Trophoblast cell (in vitro differentiated cells and primary cell): ENCODE measurements at regions not wholly inside any gene's neighbourhood (a gene's known extent, or its start where the extent isn't known, plus 50 kb on each side); places are given as distances from the start of the nearest gene placed in this dataset.

ENCODE experiments used
- DNase-seq, 2 donors: peaks; one replicate each; pipeline ENCODE4 v3.0.0-alpha.2; 2016
- H2AFZ ChIP-seq: 2 replicates; pipeline ENCODE4 v1.6.1; 2013; ENCODE audit warnings: low read length, moderate library complexity, mild to moderate bottlenecking; ENCODE audit not compliant: insufficient read depth, poor library complexity
- H2AK5ac ChIP-seq: 2 replicates; pipeline ENCODE4 v1.6.1; 2013; ENCODE audit warnings: mild to moderate bottlenecking, low read length
- H2BK120ac ChIP-seq: 2 replicates; pipeline ENCODE4 v1.6.1; 2013; ENCODE audit warnings: low read length, mild to moderate bottlenecking, moderate library complexity; ENCODE audit not compliant: insufficient read depth, poor library complexity
- H2BK12ac ChIP-seq: 2 replicates; pipeline ENCODE4 v1.6.1; 2013; ENCODE audit warnings: mild to moderate bottlenecking, low read length, moderate library complexity
- H2BK5ac ChIP-seq: 2 replicates; pipeline ENCODE4 v1.6.1; 2013; ENCODE audit warnings: low read length, low read depth, moderate library complexity, mild to moderate bottlenecking; ENCODE audit not compliant: poor library complexity
- H3K14ac ChIP-seq: 2 replicates; pipeline ENCODE4 v1.6.1; 2013; ENCODE audit warnings: mild to moderate bottlenecking, low read length
- H3K18ac ChIP-seq: 2 replicates; pipeline ENCODE4 v1.6.1; 2013; ENCODE audit warnings: mild to moderate bottlenecking, low read length
- H3K23ac ChIP-seq: 2 replicates; pipeline ENCODE4 v1.6.1; 2013; ENCODE audit warnings: low read length
- H3K27ac ChIP-seq: 2 replicates; pipeline ENCODE4 v1.5.1; 2013; ENCODE audit warnings: low read depth, mild to moderate bottlenecking, inconsistent platforms, low read length, moderate library complexity
- H3K27me3 ChIP-seq: 2 replicates; pipeline ENCODE4 v1.6.1; 2013; ENCODE audit warnings: inconsistent platforms, mild to moderate bottlenecking, low read length, moderate library complexity; ENCODE audit not compliant: insufficient read depth
- H3K36me3 ChIP-seq, 2 experiments: 1 replicate in 1 of 2; 2 replicates in 1 of 2; pipeline ENCODE4 v1.6.1; 2013; ENCODE audit warnings: low read length in 2 of 2, mild to moderate bottlenecking in 2 of 2, moderate library complexity in 1 of 2; ENCODE audit not compliant: insufficient read depth in 2 of 2, control insufficient read depth in 1 of 2
- H3K4ac ChIP-seq: 2 replicates; pipeline ENCODE4 v1.6.1; 2013; ENCODE audit warnings: low read depth, mild to moderate bottlenecking, low read length, moderate library complexity
- H3K4me1 ChIP-seq, 2 experiments: 1 replicate in 1 of 2; 2 replicates in 1 of 2; pipeline ENCODE4 v1.6.1; 2013; ENCODE audit warnings: low read length in 2 of 2, mild to moderate bottlenecking in 2 of 2, moderate library complexity in 1 of 2; ENCODE audit not compliant: insufficient read depth in 2 of 2, control insufficient read depth in 1 of 2
- H3K4me2 ChIP-seq: 2 replicates; pipeline ENCODE4 v1.6.1; 2013; ENCODE audit warnings: inconsistent platforms, mild to moderate bottlenecking, low read length, moderate library complexity
- H3K4me3 ChIP-seq: 2 replicates; pipeline ENCODE4 v1.5.1; 2013; ENCODE audit warnings: mild to moderate bottlenecking, low read depth, low read length, inconsistent platforms
- H3K79me1 ChIP-seq: one replicate; pipeline ENCODE4 v1.6.1; 2013; ENCODE audit warnings: low read length
- H3K79me2 ChIP-seq: 2 replicates; pipeline ENCODE4 v1.6.1; 2013; ENCODE audit warnings: low read length, mild to moderate bottlenecking; ENCODE audit not compliant: control insufficient read depth, insufficient read depth, poor library complexity
- H3K9ac ChIP-seq: 2 replicates; pipeline ENCODE4 v1.6.1; 2013; ENCODE audit warnings: mild to moderate bottlenecking, low read length
- H3K9me3 ChIP-seq: 2 replicates; pipeline ENCODE4 v1.6.1; 2013; ENCODE audit warnings: low read depth, mild to moderate bottlenecking, control low read depth, inconsistent platforms, low read length; ENCODE audit not compliant: insufficient read depth
- H4K12ac ChIP-seq: 2 replicates; pipeline ENCODE4 v1.6.1; 2013; ENCODE audit warnings: low read depth, mild to moderate bottlenecking, low read length, moderate library complexity
- H4K8ac ChIP-seq: 2 replicates; pipeline ENCODE4 v1.6.1; 2013; ENCODE audit warnings: low read depth, mild to moderate bottlenecking, low read length, moderate library complexity
- H4K91ac ChIP-seq: one replicate; pipeline ENCODE4 v1.6.1; 2013; ENCODE audit warnings: low read depth, mild to moderate bottlenecking, low read length, moderate library complexity
- WGBS: extraction: QIAGEN DNeasy Blood & Tissue Kit; methylation state at CpG from one replicate; pipeline ENCODE4 v1.1.7; 2013; ENCODE audit warnings: missing lambda C conversion rate; ENCODE audit not compliant: insufficient read length, insufficient coverage; ENCODE audit errors: extremely low coverage; 5-methylcytosine and 5-hydroxymethylcytosine counted together

DNA sequence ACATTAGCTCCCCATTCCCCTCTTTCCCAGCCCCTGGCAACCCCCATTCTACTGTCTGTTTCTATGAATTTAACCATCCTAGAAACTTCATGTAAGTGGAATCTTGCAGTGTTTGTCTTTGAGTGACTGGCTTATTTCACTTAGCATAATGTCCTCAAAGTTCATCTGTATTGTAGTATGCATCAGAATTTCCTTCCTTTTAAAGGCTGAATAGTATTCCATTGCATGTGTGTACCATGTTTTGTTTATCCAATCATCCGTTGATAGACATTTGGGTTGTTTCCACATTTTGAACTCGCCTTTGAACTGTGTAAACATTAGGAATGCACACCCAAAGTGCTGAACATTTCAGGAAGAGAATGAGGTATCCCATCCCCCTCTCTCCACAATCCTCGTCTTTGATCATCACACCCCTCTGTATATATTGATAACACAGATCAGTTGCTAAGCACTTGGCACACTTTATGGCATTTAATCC is 56.4 kb upstream of the PLAC1 start:
- Histone ChIP-seq H3K9ac (no peak overlapping the region), H2BK12ac (no peak overlapping the region), H3K18ac (no peak overlapping the region), H3K27me3 (no peaks in the 10 kb centered on the region), H3K79me1 (no peaks in the 10 kb centered on the region), H3K79me2 (no peaks in the 10 kb centered on the region), H4K12ac (no peak overlapping the region), H3K4ac (no peak overlapping the region), H3K23ac (no peak overlapping the region), H3K9me3 (no peaks in the 10 kb centered on the region), H3K36me3 (no peaks in the 10 kb centered on the region), H4K91ac (no peak overlapping the region), H2AK5ac (no peak overlapping the region), H2AFZ (no peak overlapping the region), H4K8ac (no peak overlapping the region), H2BK120ac (no peak overlapping the region), H2BK5ac (no peak overlapping the region), H3K27ac (no peak overlapping the region), H3K4me3 (no peak overlapping the region), H3K14ac (no peak overlapping the region), H3K4me1 (peaks cover 15 to 16% of the 10 kb centered on the region in 2 experiments), H3K4me2 (no peak overlapping the region)
- WGBS, result no CpG with 5 or more reads among the region's 3 CpGs
- DNase-seq, result no peak

- Histone ChIP-seq H3K36me3 (no peaks in the 10 kb centered on the region), H3K4ac (no peak overlapping the region), H2BK12ac (no peak overlapping the region), H2BK5ac (no peak overlapping the region), H3K14ac (no peak overlapping the region), H2BK120ac (no peak overlapping the region), H3K9me3 (no peaks in the 10 kb centered on the region), H3K79me1 (no peaks in the 10 kb centered on the region), H4K12ac (no peak overlapping the region), H4K8ac (no peak overlapping the region), H2AK5ac (no peak overlapping the region), H3K23ac (no peak overlapping the region), H2AFZ (no peak overlapping the region), H3K18ac (no peak overlapping the region), H3K4me1 (peaks cover 14% of the 10 kb centered on the region in 2 experiments), H3K79me2 (no peaks in the 10 kb centered on the region), H3K27ac (no peak overlapping the region), H3K4me3 (no peak overlapping the region), H3K4me2 (no peak overlapping the region), H3K27me3 (no peaks in the 10 kb centered on the region), H3K9ac (no peak overlapping the region), H4K91ac (no peak overlapping the region)
- WGBS, result no CpG with 5 or more reads among the region's 10 CpGs
- DNase-seq, result no peak
Observed at GRCh38 chrX:134713618-134714107, 55.4 kb upstream of the PLAC1 start.

DNA sequence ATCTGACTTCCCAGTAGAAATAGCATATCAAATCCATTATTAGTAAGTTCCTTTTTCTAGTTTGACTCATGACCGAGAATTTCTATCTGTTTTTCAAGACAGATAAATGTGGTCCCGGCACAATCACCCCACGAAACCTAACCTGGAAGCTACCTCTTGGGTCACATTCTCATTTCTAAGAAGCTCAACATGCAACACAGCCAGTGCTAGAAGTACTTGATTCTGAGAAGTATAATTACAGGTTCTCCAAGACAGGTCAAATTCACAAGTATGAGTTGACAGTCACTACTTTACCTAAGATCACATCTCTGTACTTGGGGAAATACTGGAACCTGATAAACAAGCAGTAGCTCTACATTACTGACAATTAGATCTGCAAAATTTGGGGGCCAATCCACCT is 54.0 kb upstream of the PLAC1 start:
- Histone ChIP-seq H3K79me2 (no peaks in the 10 kb centered on the region), H3K4me3 (no peak overlapping the region), H3K27ac (no peak overlapping the region), H2BK12ac (no peak overlapping the region), H3K27me3 (no peaks in the 10 kb centered on the region), H2AK5ac (no peak overlapping the region), H2AFZ (no peak overlapping the region), H3K36me3 (no peaks in the 10 kb centered on the region), H4K8ac (no peak overlapping the region), H3K9me3 (no peaks in the 10 kb centered on the region), H3K14ac (no peak overlapping the region), H3K18ac (no peak overlapping the region), H2BK120ac (no peak overlapping the region), H3K23ac (no peak overlapping the region), H4K12ac (no peak overlapping the region), H3K4me1 (peaks cover under 1 to 4% of the 10 kb centered on the region in 2 experiments), H4K91ac (no peak overlapping the region), H3K9ac (no peak overlapping the region), H2BK5ac (no peak overlapping the region), H3K4me2 (no peak overlapping the region), H3K4ac (no peak overlapping the region), H3K79me1 (no peaks in the 10 kb centered on the region)
- no CpG with 5 or more reads among the region's 3 CpGs for WGBS
- no peak for DNase-seq

DNA sequence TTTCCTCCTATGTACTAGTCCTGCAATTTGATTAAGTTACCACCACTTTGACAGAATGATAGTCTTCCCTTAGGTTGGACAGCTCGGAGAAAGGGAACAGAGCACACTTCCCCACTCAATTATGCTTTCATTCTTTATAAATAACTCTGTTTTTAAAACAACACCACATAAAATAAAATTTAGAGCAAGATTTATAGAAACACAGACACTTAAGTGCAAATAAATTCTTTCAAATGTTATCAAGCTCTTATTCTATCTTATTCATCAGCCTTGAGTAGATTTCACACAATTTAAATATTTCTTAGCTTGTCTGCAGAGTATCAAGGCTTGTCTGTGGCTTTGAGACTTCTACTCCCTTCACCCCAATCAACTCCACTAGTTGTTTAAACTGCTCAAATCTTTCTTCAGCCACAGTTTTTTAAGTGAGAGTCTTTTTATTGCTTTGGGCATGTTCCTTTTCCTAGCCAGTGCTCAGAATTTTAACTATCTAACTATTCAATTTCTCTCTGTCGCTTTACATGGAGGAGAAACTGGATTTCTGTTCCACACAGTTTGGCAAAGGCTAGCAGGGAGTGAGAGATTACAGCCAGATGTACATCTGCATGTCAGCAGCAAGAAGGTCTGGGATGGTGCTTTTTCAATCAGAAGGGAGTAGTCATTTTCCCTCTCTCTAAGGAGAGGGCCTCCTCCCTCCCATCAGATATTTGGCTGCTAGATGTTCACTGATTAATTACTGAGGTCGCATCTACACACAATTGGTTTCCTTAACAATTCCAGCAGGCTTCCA is 53.1 kb upstream of the PLAC1 start:
- Histone ChIP-seq H3K9ac (no peak overlapping the region), H2AFZ (no peak overlapping the region), H3K4me1 (peaks cover 0 to 4% of the 10 kb centered on the region in 2 experiments), H3K4me3 (no peak overlapping the region), H3K14ac (no peak overlapping the region), H4K12ac (no peak overlapping the region), H3K4ac (no peak overlapping the region), H3K79me1 (no peaks in the 10 kb centered on the region), H3K79me2 (no peaks in the 10 kb centered on the region), H2BK12ac (no peak overlapping the region), H2BK120ac (no peak overlapping the region), H3K36me3 (no peaks in the 10 kb centered on the region), H4K8ac (no peak overlapping the region), H3K27ac (no peak overlapping the region), H3K27me3 (no peaks in the 10 kb centered on the region), H2BK5ac (no peak overlapping the region), H2AK5ac (no peak overlapping the region), H3K4me2 (no peak overlapping the region), H3K23ac (no peak overlapping the region), H3K18ac (no peak overlapping the region), H3K9me3 (no peaks in the 10 kb centered on the region), H4K91ac (no peak overlapping the region)
- DNase-seq, result no peak
- WGBS, result no CpG with 5 or more reads among the region's 3 CpGs
